Dermis blood vessel endothelial cell (primary cell): ENCODE measurements at regions not wholly inside any gene's neighbourhood (a gene's known extent, or its start where the extent isn't known, plus 50 kb on each side); places are given as distances from the start of the nearest gene placed in this dataset.
"Not testable (repeated sequence)": the region's sequence is repeated elsewhere in the genome, so short reads cannot be mapped to it uniquely, and the experiment has no call there.

Experiments used
- DNase-seq: peaks from one replicate; pipeline ENCODE4 v3.0.0; 2010

DNA sequence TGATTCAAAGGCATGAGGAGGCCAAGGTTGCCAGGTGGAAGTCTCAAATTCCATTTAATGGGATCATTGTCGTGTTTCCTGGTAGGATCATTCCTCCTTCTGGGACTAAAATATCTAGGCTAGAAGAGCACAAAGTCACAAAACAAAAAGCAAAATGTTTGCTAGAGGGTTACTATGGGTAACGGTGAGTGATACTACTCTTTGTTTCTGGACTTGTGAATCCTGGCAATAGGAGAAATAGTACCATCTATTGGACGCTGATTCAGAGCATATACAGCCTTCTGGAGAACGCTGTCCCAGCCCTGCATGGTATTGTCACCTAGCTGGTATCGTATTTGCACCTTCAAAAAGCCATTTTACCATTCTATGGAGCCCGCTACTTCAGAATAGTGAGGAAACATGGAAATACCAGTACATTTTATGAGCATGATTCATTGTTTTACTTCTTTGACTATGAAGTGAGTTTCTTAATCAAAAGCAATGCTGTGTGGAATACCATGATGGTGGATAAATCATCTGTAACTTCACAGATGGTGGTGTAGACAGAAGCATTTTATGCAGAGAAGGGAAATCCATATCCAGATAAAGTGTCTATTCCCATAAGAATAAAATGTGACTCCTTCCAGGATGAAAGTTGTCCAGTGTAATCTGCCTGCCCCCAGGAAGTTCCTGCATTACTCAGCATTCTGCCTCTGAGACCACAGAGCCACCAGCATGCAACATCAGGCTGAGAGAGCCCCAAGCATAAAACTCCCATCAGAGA lies 361.0 kb downstream of the ETV1 start:
- DNase-seq = no peak

DNA sequence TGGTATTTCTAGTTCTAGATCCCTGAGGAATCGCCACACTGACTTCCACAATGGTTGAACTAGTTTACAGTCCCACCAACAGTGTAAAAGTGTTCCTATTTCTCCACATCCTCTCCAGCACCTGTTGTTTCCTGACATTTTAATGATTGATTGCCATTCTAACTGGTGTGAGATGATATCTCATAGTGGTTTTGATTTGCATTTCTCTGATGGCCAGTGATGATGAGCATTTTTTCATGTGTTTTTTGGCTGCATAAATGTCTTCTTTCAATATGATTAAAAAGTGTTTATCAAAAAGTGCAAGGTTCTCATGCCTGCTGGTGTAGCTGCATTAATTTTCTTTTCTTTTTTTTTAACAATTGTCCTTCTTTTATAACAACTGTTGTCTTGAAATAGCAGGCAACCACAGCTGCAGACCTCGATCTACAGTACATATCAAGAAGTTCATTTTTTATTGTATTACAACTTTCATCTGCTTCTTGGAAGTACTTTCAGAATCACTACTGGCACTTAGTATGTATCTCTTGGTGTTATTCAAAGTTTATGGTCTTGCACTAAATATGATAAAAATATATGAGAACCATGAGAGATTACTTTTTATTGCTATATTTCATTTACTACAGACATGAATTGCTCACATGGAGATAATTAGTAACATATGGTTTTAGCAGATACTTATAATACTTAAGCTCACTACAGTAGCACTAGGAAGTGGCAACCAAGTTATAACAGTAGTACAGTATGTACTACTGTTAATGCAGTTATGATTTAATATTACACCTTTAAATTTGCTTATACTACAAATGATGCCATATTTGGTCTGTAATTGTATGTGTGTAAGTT lies 358.0 kb downstream of the ETV1 start:
- not testable (repeated sequence) for DNase-seq

DNA sequence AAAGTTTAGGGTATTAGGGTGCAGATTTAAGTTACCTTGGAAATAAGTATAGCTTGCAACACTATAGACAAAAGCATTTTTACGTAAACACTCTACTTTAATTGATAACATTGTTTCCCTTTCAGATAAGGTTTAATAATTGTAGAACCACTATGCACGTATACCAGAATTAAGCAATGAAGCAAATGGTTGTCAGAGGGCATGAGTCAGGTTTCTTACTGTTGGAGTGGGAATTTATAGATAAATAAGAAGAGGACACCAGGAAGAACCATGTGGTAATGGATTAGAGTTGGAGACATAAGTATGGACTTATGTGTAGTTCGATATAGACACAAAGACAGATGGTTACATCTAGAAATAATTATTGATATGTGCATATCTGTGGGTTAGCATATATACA lies 355.6 kb downstream of the ETV1 start:
- DNase-seq = no peak

DNA sequence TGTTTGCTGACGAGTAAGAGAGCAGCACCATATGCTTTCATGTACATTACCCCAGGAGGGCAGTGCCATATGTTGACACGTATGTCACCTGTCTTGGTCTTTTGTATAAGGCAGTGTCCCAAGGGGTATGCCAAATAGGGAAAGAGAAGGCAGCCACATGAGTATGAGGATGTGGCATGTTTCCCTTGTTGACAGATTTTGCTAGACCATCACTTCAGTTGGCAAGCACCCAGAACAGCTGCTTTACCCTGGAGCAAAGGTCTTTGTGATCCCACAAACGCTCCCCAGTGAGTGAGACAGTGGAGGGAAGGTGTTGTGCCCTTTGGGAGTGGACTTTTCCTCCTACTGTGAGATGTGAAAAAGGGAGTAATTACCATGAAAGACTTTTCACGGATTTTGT lies 350.1 kb downstream of the ETV1 start:
- no peak for DNase-seq

DNA sequence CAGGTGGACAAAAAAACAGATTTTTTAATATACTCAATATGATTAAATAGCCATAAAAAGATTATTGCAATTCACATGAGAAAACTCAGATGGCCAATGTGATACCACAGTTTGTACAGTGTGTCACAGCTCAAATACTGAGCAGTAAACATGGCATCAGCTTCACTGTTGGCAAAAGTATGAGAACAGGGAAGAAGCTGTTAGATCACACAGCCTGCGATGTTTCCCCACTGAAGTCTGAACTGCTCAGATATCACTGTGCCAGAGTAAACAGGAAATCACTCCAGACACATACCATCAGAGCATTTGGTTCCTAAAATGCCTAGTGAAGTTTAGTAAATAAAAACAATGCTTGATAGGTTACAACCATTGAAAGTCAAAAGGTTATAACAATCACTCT lies 347.8 kb downstream of the ETV1 start:
- DNase-seq = no peak

GRCh38 chr7:13651167-13651566 lies 338.3 kb downstream of the ETV1 start:
- no peak for DNase-seq

GRCh38 chr7:13656330-13656729 lies 333.1 kb downstream of the ETV1 start:
- no peak for DNase-seq

GRCh38 chr7:13673290-13673689 lies 316.2 kb downstream of the ETV1 start:
- DNase-seq = no peak

DNA sequence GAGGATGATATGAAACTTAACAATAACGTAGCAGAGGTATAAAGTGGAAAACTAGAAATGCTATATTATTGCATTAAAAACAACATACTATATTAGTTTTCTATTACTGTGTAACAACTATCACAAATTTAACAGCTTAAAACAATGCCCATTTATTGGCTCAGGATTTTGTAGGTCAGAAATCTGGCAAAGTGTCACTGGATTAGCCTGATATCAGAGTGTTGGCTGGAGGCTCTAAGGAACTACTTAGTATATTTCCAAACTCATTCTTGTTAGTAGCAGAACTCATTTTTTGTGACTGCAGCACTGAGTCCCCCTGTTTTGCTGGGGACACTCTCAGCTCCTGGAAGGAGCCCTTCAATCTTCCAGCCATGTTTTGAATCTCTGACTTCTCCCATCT lies 306.8 kb downstream of the ETV1 start:
- no peak for DNase-seq

DNA sequence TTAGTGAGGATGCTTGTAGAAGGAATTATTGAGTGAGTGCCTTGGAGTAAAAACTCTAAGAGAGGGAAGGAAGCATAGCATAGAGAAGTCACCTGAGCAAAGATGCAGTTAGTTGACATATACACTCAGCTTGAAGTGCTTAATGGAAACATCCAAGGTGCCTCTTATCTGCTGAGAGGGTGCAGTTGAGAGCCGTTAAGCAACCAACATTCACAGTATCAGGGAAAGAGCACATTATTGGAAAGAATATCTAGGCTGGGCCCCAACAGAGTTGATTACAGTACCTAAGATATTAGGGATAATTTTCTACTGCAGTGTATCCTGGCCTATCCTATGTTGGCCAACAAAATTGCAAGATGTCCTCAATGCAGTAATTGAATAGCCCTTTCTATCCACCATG lies 302.0 kb downstream of the ETV1 start:
- no peak for DNase-seq

GRCh38 chr7:13692548-13692947 lies 296.9 kb downstream of the ETV1 start:
- no peak for DNase-seq

- DNase-seq = no peak
Observed at GRCh38 chr7:13702251-13702650, 287.2 kb downstream of the ETV1 start.

DNA sequence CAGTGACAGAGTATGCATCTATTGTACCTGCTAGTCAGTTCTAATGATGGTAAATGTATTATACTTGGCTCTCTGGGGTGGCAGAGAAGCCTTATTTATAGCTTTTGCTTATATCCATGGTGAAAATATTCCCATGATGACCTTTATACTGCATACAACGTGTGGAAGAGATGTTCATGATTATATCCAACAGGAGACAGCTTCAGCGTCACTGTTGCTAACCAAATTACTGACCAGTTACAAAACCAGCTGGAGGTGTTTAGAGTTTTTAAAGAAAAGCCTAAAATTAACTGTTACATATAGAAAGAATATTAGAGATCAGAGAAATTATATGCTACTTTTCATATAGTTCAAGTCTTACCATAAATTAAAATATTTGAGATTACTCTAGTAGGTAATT lies 280.8 kb downstream of the ETV1 start:
- no peak for DNase-seq

DNA sequence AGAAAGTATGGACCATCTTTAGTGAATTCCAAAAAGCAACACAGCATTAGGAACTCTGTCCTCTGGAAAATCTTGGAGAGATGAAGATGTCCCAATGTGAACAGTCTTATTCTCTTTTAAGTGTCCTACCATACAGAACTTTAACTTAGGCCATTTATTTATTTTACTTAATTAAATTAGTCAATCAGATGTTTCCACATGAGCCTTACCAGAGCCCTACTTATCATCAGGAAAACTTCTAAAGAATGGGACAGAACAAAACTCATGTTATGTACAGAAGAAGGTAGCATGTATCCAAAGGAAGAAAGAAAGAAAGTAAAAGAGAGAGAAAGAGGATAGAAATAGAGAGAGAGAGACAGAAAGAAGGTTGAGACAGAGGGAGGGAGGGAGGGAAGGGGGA lies 276.4 kb downstream of the ETV1 start:
- no peak for DNase-seq

DNA sequence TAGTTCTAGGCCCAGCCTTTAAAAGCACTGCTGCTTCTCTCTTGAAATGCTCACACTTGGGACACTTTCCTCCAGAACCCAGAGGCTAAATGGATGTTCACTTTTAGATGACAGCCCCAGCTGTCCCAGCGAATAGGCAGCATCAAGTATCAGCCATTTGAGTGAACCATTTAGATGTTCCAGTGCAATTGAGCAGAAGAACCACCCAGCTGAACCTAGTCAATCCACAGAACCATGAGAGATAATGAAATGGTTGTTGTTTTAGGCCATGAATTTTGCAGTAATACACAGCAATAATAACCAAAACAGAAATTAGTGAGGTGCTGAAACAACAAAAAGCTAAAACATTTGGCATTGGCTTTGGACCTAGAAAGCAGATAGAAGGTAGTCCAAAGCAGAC lies 273.9 kb downstream of the ETV1 start:
- DNase-seq = no peak

DNA sequence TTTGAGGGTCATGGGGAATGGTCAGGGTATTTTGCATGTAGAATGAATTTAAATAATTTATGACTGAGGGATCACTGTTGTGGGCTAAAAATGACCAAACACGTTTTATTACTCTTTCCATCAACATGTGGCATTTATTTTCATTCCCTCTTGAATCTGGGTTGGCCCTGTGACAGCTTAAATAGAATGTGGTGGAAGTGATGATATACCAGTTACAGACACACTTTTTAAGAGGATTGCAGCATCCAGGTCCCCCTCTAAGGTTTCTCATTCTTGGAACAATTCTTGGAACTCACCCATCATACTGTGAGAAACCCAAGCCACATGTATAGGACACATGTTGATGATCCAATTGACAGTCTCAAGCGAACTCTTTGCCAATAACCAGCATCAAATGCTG lies 272.4 kb downstream of the ETV1 start:
- DNase-seq = no peak

DNA sequence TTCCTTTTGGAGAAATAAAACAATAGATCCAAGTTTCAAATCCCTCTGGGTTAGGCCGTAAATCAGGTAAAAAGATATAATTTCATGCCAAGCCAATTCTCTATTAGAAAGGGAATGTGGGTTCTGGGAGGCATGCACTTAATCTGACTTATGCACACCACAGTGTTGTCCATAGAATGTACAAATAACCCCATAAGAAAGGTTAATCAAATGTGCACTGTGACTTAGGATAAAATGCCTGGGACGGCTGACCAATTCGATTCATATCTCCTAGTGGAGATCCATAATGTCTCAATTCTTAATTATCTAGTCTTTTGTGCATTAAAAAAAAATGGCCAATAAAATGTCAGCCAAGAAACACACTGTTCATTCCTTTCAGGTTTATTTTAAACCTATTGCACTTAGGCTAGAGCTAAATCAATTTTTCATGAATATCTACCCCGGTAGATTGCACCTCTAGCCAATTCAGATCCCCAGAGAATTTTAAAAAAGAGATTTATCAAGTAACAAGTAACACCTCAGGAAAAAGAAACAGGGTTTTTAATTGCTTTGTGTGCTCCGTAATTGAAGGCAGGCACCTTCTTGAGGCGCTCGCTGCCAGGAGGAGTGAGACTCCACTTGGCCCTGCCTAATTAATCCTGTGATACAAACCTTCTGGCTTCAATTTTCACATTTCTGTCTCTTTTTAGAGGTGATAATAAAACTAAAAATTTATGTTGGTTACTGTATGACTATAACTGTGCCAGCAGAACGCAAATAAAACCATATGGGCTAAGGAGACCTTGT lies 265.1 kb downstream of the ETV1 start:
- no peak for DNase-seq

GRCh38 chr7:13724977-13725566 lies 264.4 kb downstream of the ETV1 start:
- no peak for DNase-seq

- DNase-seq = no peak
Observed at GRCh38 chr7:13725591-13725990, 263.9 kb downstream of the ETV1 start.

DNA sequence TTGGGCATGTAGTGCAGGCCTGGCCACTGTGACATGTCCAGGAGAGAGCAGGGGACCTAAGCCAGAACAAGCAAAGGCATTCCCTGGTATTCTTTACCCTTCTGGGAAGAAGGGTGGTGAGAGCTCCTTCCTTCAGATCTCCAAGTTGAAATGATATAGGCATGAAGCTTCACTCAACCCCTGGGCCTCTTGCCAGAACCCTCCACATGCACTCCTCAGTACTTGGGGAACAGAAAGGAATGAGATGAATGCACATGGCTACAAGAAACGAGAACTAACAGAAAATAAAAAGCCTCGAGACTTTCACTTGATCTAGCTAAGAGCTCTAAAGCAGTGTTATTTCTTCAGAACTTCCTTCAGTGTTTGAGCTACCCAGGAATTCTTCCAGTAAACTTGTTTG lies 262.2 kb downstream of the ETV1 start:
- no peak for DNase-seq

GRCh38 chr7:13727751-13728150 lies 261.7 kb downstream of the ETV1 start:
- DNase-seq = no peak

GRCh38 chr7:13728430-13728829 lies 261.0 kb downstream of the ETV1 start:
- DNase-seq = not testable (repeated sequence)

- DNase-seq = no peak
Observed at GRCh38 chr7:13731643-13732042, 257.8 kb downstream of the ETV1 start.
